Sigmoid colon (tissue), 4 donors: ENCODE measurements at regions not wholly inside any gene's neighbourhood (a gene's known extent, or its start where the extent isn't known, plus 50 kb on each side); places are given as distances from the start of the nearest gene placed in this dataset.

Experiments used
- EP300 ChIP-seq, 4 donors: sonication (generic); formaldehyde crosslinking; IDR thresholded peaks; one replicate each; pipeline ENCODE4 v1.6.1; 2017; ENCODE audit warnings: antibody characterized with exemption in 4 of 4
- POLR2A ChIP-seq, 2 donors: fragments of 450-650 bp; IDR thresholded peaks; one replicate each; pipeline ENCODE4 v1.6.1; 2016; ENCODE audit warnings: antibody characterized with exemption in 2 of 2, mild to moderate bottlenecking in 2 of 2, moderate library complexity in 2 of 2
- TF ChIP-seq, protein P1 (sequence below), 4 experiments: fragments of 450-650 bp in 3 of 4; fragments of 200-600 bp in 1 of 4; IDR thresholded peaks; one replicate each; pipeline ENCODE4 v1.5.1; 2016 to 2019; ENCODE audit warnings: antibody characterized with exemption in 4 of 4, mild to moderate bottlenecking in 3 of 4, moderate library complexity in 2 of 4

DNA sequence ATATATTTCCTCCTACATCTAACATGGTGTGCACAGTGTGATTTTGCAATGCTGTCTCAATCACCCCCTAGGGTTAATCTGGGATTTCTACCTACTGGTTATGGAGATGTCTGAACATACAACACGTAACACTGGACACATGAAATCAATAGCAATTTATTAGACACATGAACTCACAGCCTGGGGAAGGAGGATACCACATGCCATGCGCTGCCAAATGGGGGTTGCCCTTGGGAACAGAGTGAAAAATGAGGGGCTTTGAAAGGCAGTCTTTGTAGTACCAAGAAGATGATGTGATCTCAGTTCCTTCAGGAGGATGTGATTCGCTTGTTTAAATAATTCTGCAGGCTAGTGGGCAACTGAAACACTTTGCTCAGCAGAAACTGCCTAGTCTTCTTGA, 253.6 kb upstream of the LRRC4C start:
- TF ChIP-seq, protein P1, sequence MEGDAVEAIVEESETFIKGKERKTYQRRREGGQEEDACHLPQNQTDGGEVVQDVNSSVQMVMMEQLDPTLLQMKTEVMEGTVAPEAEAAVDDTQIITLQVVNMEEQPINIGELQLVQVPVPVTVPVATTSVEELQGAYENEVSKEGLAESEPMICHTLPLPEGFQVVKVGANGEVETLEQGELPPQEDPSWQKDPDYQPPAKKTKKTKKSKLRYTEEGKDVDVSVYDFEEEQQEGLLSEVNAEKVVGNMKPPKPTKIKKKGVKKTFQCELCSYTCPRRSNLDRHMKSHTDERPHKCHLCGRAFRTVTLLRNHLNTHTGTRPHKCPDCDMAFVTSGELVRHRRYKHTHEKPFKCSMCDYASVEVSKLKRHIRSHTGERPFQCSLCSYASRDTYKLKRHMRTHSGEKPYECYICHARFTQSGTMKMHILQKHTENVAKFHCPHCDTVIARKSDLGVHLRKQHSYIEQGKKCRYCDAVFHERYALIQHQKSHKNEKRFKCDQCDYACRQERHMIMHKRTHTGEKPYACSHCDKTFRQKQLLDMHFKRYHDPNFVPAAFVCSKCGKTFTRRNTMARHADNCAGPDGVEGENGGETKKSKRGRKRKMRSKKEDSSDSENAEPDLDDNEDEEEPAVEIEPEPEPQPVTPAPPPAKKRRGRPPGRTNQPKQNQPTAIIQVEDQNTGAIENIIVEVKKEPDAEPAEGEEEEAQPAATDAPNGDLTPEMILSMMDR (IDR thresholded peaks at IDR 0.05), result no peak
- TF ChIP-seq POLR2A (IDR thresholded peaks at IDR 0.05) (no peak), EP300 (IDR thresholded peaks at IDR 0.05) (no peak)
